ENCODE measurements at regions not wholly inside any gene's neighbourhood (a gene's known extent, or its start where the extent isn't known, plus 50 kb on each side); places are given as distances from the start of the nearest gene placed in this dataset.
"Not testable (repeated sequence)": the region's sequence is repeated elsewhere in the genome, so short reads cannot be mapped to it uniquely, and the experiment has no call there.

GRCh38 chr1:83332308-83332707, 666.6 kb downstream of the TTLL7 start:
- H3K36me3 ChIP-seq (ENCODE audit: insufficient read depth, low read length); H3K9me3 ChIP-seq (ENCODE audit: low read length); H3K27ac ChIP-seq (ENCODE audit: low read depth, low read length); H3K4me1 ChIP-seq (ENCODE audit: insufficient read depth, low read length); H3K27me3 ChIP-seq (ENCODE audit: control insufficient read depth in 1 of 2, insufficient read depth in 2 of 2, low read length in 2 of 2); H3K9ac ChIP-seq (ENCODE audit: low read length); H3K4me3 ChIP-seq (ENCODE audit: low read depth in 1 of 2, low read length in 2 of 2): not testable (repeated sequence)

- Histone ChIP-seq H3K9ac (ENCODE audit: low read length) (no peak overlapping the region), H3K4me1 (ENCODE audit: insufficient read depth, low read length) (no peaks in the 10 kb centered on the region), H3K27ac (ENCODE audit: low read depth, low read length) (no peak overlapping the region), H3K36me3 (ENCODE audit: insufficient read depth, low read length) (no peaks in the 10 kb centered on the region), H3K4me3 (ENCODE audit: low read depth in 1 of 2, low read length in 2 of 2) (no peak overlapping the region), H3K9me3 (ENCODE audit: low read length) (no peaks in the 10 kb centered on the region), H3K27me3 (ENCODE audit: control insufficient read depth in 1 of 2, insufficient read depth in 2 of 2, low read length in 2 of 2) (no peaks in the 10 kb centered on the region)
Measured at GRCh38 chr1:83318366-83318765, 680.6 kb downstream of the TTLL7 start.

- H3K4me1 ChIP-seq (ENCODE audit: insufficient read depth, low read length); H3K36me3 ChIP-seq (ENCODE audit: insufficient read depth, low read length); H3K4me3 ChIP-seq (ENCODE audit: low read depth in 1 of 2, low read length in 2 of 2); H3K9me3 ChIP-seq (ENCODE audit: low read length); H3K9ac ChIP-seq (ENCODE audit: low read length); H3K27ac ChIP-seq (ENCODE audit: low read depth, low read length); H3K27me3 ChIP-seq (ENCODE audit: control insufficient read depth in 1 of 2, insufficient read depth in 2 of 2, low read length in 2 of 2): not testable (repeated sequence)
Measured at GRCh38 chr1:83315446-83315845, 683.5 kb downstream of the TTLL7 start.

DNA sequence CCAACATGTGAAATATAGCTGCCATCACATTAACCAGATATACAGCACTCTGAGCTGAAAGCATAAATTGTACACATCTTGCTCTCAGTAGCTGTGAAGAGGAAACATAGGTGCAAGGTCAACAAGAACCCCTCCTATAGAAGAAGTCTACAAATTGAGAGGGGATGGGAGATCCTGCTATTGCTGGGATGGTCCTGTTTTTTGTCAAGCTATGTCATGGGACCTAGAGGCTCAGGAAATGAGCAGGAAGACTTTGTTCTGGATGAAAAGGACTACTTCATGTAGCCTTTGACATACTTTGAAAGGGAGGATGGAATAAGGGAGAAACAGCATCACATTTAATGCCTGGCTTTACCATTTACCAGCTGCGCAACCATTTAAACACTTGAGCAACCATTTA, 688.8 kb downstream of the TTLL7 start:
- not testable (repeated sequence) for H3K9ac ChIP-seq (ENCODE audit: low read length); H3K4me1 ChIP-seq (ENCODE audit: insufficient read depth, low read length); H3K9me3 ChIP-seq (ENCODE audit: low read length); H3K36me3 ChIP-seq (ENCODE audit: insufficient read depth, low read length); H3K4me3 ChIP-seq (ENCODE audit: low read depth in 1 of 2, low read length in 2 of 2); H3K27me3 ChIP-seq (ENCODE audit: control insufficient read depth in 1 of 2, insufficient read depth in 2 of 2, low read length in 2 of 2); H3K27ac ChIP-seq (ENCODE audit: low read depth, low read length)

GRCh38 chr1:83309035-83309434, 689.9 kb downstream of the TTLL7 start:
- not testable (repeated sequence) for H3K27me3 ChIP-seq (ENCODE audit: control insufficient read depth in 1 of 2, insufficient read depth in 2 of 2, low read length in 2 of 2); H3K9me3 ChIP-seq (ENCODE audit: low read length); H3K4me1 ChIP-seq (ENCODE audit: insufficient read depth, low read length); H3K4me3 ChIP-seq (ENCODE audit: low read depth in 1 of 2, low read length in 2 of 2); H3K9ac ChIP-seq (ENCODE audit: low read length); H3K27ac ChIP-seq (ENCODE audit: low read depth, low read length); H3K36me3 ChIP-seq (ENCODE audit: insufficient read depth, low read length)

- H3K4me3 ChIP-seq (ENCODE audit: low read depth in 1 of 2, low read length in 2 of 2); H3K36me3 ChIP-seq (ENCODE audit: insufficient read depth, low read length); H3K27ac ChIP-seq (ENCODE audit: low read depth, low read length); H3K9ac ChIP-seq (ENCODE audit: low read length); H3K27me3 ChIP-seq (ENCODE audit: control insufficient read depth in 1 of 2, insufficient read depth in 2 of 2, low read length in 2 of 2); H3K9me3 ChIP-seq (ENCODE audit: low read length); H3K4me1 ChIP-seq (ENCODE audit: insufficient read depth, low read length): not testable (repeated sequence)
Measured at GRCh38 chr1:83306811-83307210, 692.1 kb downstream of the TTLL7 start.

DNA sequence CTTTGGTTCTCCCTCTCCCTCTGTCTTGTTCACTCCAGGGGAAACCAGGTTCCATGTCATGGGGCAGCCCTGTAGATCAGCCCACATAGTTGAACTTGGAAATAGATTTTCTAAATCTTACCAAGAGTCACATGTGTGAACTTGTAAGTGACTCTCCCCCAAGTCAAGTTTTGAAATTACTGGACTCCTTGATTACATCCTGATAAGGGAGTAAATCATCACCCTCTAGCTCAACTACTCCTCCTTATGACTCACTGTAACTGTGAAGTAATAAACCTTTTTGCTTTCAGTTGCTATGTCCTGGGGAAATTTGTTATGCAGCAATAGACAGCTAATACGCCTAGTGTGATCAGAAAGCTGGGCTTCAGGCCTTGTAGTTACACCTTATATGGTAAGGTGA, 703.3 kb downstream of the TTLL7 start:
- not testable (repeated sequence) for H3K27ac ChIP-seq (ENCODE audit: low read depth, low read length); H3K9ac ChIP-seq (ENCODE audit: low read length); H3K27me3 ChIP-seq (ENCODE audit: control insufficient read depth in 1 of 2, insufficient read depth in 2 of 2, low read length in 2 of 2); H3K36me3 ChIP-seq (ENCODE audit: insufficient read depth, low read length); H3K4me3 ChIP-seq (ENCODE audit: low read depth in 1 of 2, low read length in 2 of 2); H3K4me1 ChIP-seq (ENCODE audit: insufficient read depth, low read length); H3K9me3 ChIP-seq (ENCODE audit: low read length)

GRCh38 chr1:83287391-83287790, 711.5 kb downstream of the TTLL7 start:
- H3K27ac ChIP-seq (ENCODE audit: low read depth, low read length); H3K9ac ChIP-seq (ENCODE audit: low read length); H3K4me3 ChIP-seq (ENCODE audit: low read depth in 1 of 2, low read length in 2 of 2); H3K36me3 ChIP-seq (ENCODE audit: insufficient read depth, low read length); H3K27me3 ChIP-seq (ENCODE audit: control insufficient read depth in 1 of 2, insufficient read depth in 2 of 2, low read length in 2 of 2); H3K9me3 ChIP-seq (ENCODE audit: low read length); H3K4me1 ChIP-seq (ENCODE audit: insufficient read depth, low read length): not testable (repeated sequence)

GRCh38 chr1:83274656-83275055, 724.3 kb downstream of the TTLL7 start:
- not testable (repeated sequence) for H3K9me3 ChIP-seq (ENCODE audit: low read length); H3K4me3 ChIP-seq (ENCODE audit: low read depth in 1 of 2, low read length in 2 of 2); H3K36me3 ChIP-seq (ENCODE audit: insufficient read depth, low read length); H3K9ac ChIP-seq (ENCODE audit: low read length); H3K27ac ChIP-seq (ENCODE audit: low read depth, low read length); H3K4me1 ChIP-seq (ENCODE audit: insufficient read depth, low read length); H3K27me3 ChIP-seq (ENCODE audit: control insufficient read depth in 1 of 2, insufficient read depth in 2 of 2, low read length in 2 of 2)

DNA sequence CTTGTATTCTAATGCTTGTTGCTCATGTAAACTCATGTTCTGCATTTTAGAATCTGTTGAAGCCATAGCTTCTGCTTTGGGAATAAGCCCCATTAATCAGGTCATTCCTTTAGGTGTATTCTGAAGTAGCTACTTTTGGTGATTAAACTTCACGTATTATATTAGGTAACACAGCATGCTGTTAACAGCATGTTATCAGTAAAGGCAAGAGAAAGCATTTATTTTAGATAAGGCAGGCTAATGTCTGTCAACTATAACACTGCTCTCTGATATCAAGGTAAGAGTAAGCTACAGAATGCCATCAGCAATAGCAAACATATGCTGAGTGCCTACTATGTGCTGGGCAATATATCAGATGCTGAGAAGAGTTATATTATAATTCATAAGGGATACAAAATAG, 726.4 kb downstream of the TTLL7 start:
- H3K27me3 ChIP-seq (ENCODE audit: control insufficient read depth in 1 of 2, insufficient read depth in 2 of 2, low read length in 2 of 2); H3K9me3 ChIP-seq (ENCODE audit: low read length); H3K27ac ChIP-seq (ENCODE audit: low read depth, low read length); H3K36me3 ChIP-seq (ENCODE audit: insufficient read depth, low read length); H3K9ac ChIP-seq (ENCODE audit: low read length); H3K4me1 ChIP-seq (ENCODE audit: insufficient read depth, low read length); H3K4me3 ChIP-seq (ENCODE audit: low read depth in 1 of 2, low read length in 2 of 2): not testable (repeated sequence)

GRCh38 chr1:83271834-83272233, 727.1 kb downstream of the TTLL7 start:
- not testable (repeated sequence) for H3K36me3 ChIP-seq (ENCODE audit: insufficient read depth, low read length); H3K27me3 ChIP-seq (ENCODE audit: control insufficient read depth in 1 of 2, insufficient read depth in 2 of 2, low read length in 2 of 2); H3K9ac ChIP-seq (ENCODE audit: low read length); H3K9me3 ChIP-seq (ENCODE audit: low read length); H3K4me1 ChIP-seq (ENCODE audit: insufficient read depth, low read length); H3K4me3 ChIP-seq (ENCODE audit: low read depth in 1 of 2, low read length in 2 of 2); H3K27ac ChIP-seq (ENCODE audit: low read depth, low read length)

GRCh38 chr1:83270801-83271200, 728.1 kb downstream of the TTLL7 start:
- not testable (repeated sequence) for H3K9ac ChIP-seq (ENCODE audit: low read length); H3K9me3 ChIP-seq (ENCODE audit: low read length); H3K4me1 ChIP-seq (ENCODE audit: insufficient read depth, low read length); H3K27me3 ChIP-seq (ENCODE audit: control insufficient read depth in 1 of 2, insufficient read depth in 2 of 2, low read length in 2 of 2); H3K36me3 ChIP-seq (ENCODE audit: insufficient read depth, low read length); H3K4me3 ChIP-seq (ENCODE audit: low read depth in 1 of 2, low read length in 2 of 2); H3K27ac ChIP-seq (ENCODE audit: low read depth, low read length)

DNA sequence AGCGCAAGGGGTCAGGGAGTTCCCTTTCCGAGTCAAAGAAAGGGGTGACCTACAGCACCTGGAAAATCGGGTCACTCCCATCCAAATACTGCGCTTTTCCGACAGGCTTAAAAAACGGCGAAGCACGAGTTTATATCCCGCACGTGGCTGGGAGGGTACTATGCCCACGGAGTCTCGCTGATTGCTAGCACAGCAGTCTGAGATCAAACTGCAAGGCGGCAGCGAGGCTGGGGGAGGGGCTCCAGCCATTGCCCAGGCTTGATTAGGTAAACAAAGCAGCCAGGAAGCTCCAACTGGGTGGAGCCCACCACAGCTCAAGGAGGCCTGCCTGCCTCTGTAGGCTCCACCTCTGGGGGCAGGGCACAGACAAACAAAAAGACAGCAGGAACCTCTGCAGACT, 735.1 kb downstream of the TTLL7 start:
- not testable (repeated sequence) for H3K27ac ChIP-seq (ENCODE audit: low read depth, low read length); H3K27me3 ChIP-seq (ENCODE audit: control insufficient read depth in 1 of 2, insufficient read depth in 2 of 2, low read length in 2 of 2); H3K9me3 ChIP-seq (ENCODE audit: low read length); H3K9ac ChIP-seq (ENCODE audit: low read length); H3K36me3 ChIP-seq (ENCODE audit: insufficient read depth, low read length); H3K4me1 ChIP-seq (ENCODE audit: insufficient read depth, low read length); H3K4me3 ChIP-seq (ENCODE audit: low read depth in 1 of 2, low read length in 2 of 2)

All from muscle layer of colon (tissue), 2 donors.